ENCODE measurements at regions not wholly inside any gene's neighbourhood (a gene's known extent, or its start where the extent isn't known, plus 50 kb on each side); places are given as distances from the start of the nearest gene placed in this dataset.
A peak's percentile ranks its signal among the peaks of the same experiment; 100 is the strongest.
"Not testable (repeated sequence)": the region's sequence is repeated elsewhere in the genome, so short reads cannot be mapped to it uniquely, and the experiment has no call there.

GRCh38 chr10:5576780-5577624, 52.2 kb downstream of the CALML3 start:
- in situ Hi-C loops (cut with MboI; ENCODE audit: low pct_unique_long_range_greater_than_20kb, low sequenced_read_pairs, unreplicated experiment): no loop called here
- DNase-seq (ENCODE audit: low spot score): no peak
- TF ChIP-seq CTCF (IDR thresholded peaks at IDR 0.05; ENCODE audit: extremely low read depth, insufficient read depth, missing control alignments): no peak

- DNase-seq (ENCODE audit: low spot score): not testable (repeated sequence)
Observed at GRCh38 chr10:5580038-5580428, 55.3 kb downstream of the CALML3 start.

GRCh38 chr10:5581670-5582566, 57.2 kb downstream of the CALML3 start:
- DNase-seq (ENCODE audit: low spot score): peak; percentile 66
- in situ Hi-C loops (cut with MboI; ENCODE audit: low pct_unique_long_range_greater_than_20kb, low sequenced_read_pairs, unreplicated experiment): no loop called here
- TF ChIP-seq CTCF (IDR thresholded peaks at IDR 0.05; ENCODE audit: extremely low read depth, insufficient read depth, missing control alignments): no peak

More at GRCh38 chr10:5580038-5580428, 55.3 kb downstream of the CALML3 start:
- in situ Hi-C loops (cut with MboI; ENCODE audit: low pct_unique_long_range_greater_than_20kb, low sequenced_read_pairs, unreplicated experiment): not testable (repeated sequence)

- DNase-seq (ENCODE audit: low spot score): no peak
- in situ Hi-C loops (cut with MboI; ENCODE audit: low pct_unique_long_range_greater_than_20kb, low sequenced_read_pairs, unreplicated experiment): no loop called here
- TF ChIP-seq CTCF (IDR thresholded peaks at IDR 0.05; ENCODE audit: extremely low read depth, insufficient read depth, missing control alignments): no peak
Observed at GRCh38 chr10:5582736-5583135, 58.0 kb downstream of the CALML3 start.

- in situ Hi-C loops (cut with MboI; ENCODE audit: low pct_unique_long_range_greater_than_20kb, low sequenced_read_pairs, unreplicated experiment): no loop called here
- TF ChIP-seq CTCF (IDR thresholded peaks at IDR 0.05; ENCODE audit: extremely low read depth, insufficient read depth, missing control alignments): no peak
- no peak for DNase-seq (ENCODE audit: low spot score)
Observed at GRCh38 chr10:5583525-5584175, 58.9 kb downstream of the CALML3 start.

GRCh38 chr10:5584895-5585516, 60.2 kb downstream of the CALML3 start:
- TF ChIP-seq CTCF (IDR thresholded peaks at IDR 0.05; ENCODE audit: extremely low read depth, insufficient read depth, missing control alignments): no peak
- DNase-seq (ENCODE audit: low spot score): peak; percentile 78
- in situ Hi-C loops (cut with MboI; ENCODE audit: low pct_unique_long_range_greater_than_20kb, low sequenced_read_pairs, unreplicated experiment): no loop called here
